HCT116 (cell line): ENCODE measurements at regions not wholly inside any gene's neighbourhood (a gene's known extent, or its start where the extent isn't known, plus 50 kb on each side); places are given as distances from the start of the nearest gene placed in this dataset.

Source experiments
- ATAC-seq: fragments of 200-7000 bp; cut with Tn5 transposase; 2 replicates; pipeline ENCODE4 v1.9.1; 2020; ENCODE audit warnings: mild to moderate bottlenecking, moderate library complexity
- BruUV-seq: library from RNA; stranded (reverse); fragments of 400-500 nt; replicated peaks from 2 replicates; lab custom pipeline; 2021; lab: Mats Ljungman, UMichigan
- CTCF ChIA-PET: fragments of 300-600 bp; sonication (Branson Sonifier 250); formaldehyde crosslinking; loops from one replicate; lab custom pipeline; 2021; ENCODE audit warnings: antibody characterized with exemption; lab: Charles Lee
- POLR2A ChIA-PET: fragments of 300-600, 350-600 bp; sonication (Branson Sonifier 250); formaldehyde crosslinking; loops from one replicate; lab custom pipeline; 2021; ENCODE audit warnings: antibody characterized with exemption; lab: Charles Lee
- RAD21 ChIA-PET, 2 experiments: fragments of 300-600 bp; sonication (Branson Sonifier 250); formaldehyde crosslinking; loops; one replicate each; lab custom pipeline; 2023; ENCODE audit warnings: low total read pairs in 2 of 2; ENCODE audit not compliant: uncharacterized antibody in 2 of 2, unreplicated experiment in 2 of 2, low non-redundant PET in 1 of 2; lab: Charles Lee
- DNase-seq: peaks from one replicate; pipeline ENCODE4 v3.0.0-alpha.2; 2010; ENCODE audit warnings: low read depth, low spot score
- H2AFZ ChIP-seq: fragments of 200-600 bp; shearing (Covaris generic), sonication (generic); 2 replicates; pipeline ENCODE4 v1.6.1; 2017; ENCODE audit warnings: low read depth, mixed run types, mixed read lengths, antibody characterized with exemption, low read length; ENCODE audit not compliant: poor library complexity, severe bottlenecking
- H3K27ac ChIP-seq: 2 replicates; pipeline ENCODE4 v1.5.1; 2012; ENCODE audit warnings: low read depth, low read length
- H3K27me3 ChIP-seq: fragments of 200-600 bp; sonication (generic); 2 replicates; pipeline ENCODE4 v1.6.1; 2016; ENCODE audit warnings: mixed run types, low read length, mixed read lengths; ENCODE audit not compliant: insufficient read depth
- H3K36me3 ChIP-seq, 2 experiments: fragments of 200-500 bp in 1 of 2; fragments of 200-600 bp in 1 of 2; sonication (Bioruptor generic) in 1 of 2; sonication (generic) in 1 of 2; 2 replicates each; pipeline versions ENCODE4 v1.5.1 to v1.6.1; 2014 to 2016; ENCODE audit warnings: low read length in 2 of 2, inconsistent platforms in 1 of 2, mixed read lengths in 1 of 2, mixed run types in 1 of 2; ENCODE audit not compliant: insufficient read depth in 2 of 2, control insufficient read depth in 1 of 2
- H3K4me1 ChIP-seq, 2 experiments: fragments of 200-600 bp in 1 of 2; sonication (generic) in 1 of 2; 2 replicates each; pipeline versions ENCODE4 v1.5.1 to v1.6.1; 2012 to 2017; ENCODE audit warnings: low read length in 2 of 2, inconsistent platforms in 1 of 2, mild to moderate bottlenecking in 1 of 2, mixed read lengths in 1 of 2, mixed run types in 1 of 2, moderate library complexity in 1 of 2; ENCODE audit not compliant: insufficient read depth in 2 of 2, control insufficient read depth in 1 of 2
- H3K4me2 ChIP-seq: fragments of 200-600 bp; sonication (generic); 2 replicates; pipeline ENCODE4 v1.6.1; 2017; ENCODE audit warnings: mixed run types, low read length, mixed read lengths
- H3K4me3 ChIP-seq, 2 experiments: fragments of 200-600 bp in 1 of 2; sonication (generic) in 1 of 2; replicated peaks in 1 of 2; 2 replicates each; pipeline ENCODE4 v1.5.1; 2011 to 2016; ENCODE audit warnings: low read length in 2 of 2, control low read depth in 1 of 2, low read depth in 1 of 2, mild to moderate bottlenecking in 1 of 2, mixed read lengths in 1 of 2, mixed run types in 1 of 2
- H3K79me2 ChIP-seq: fragments of 200-600 bp; sonication (generic); 2 replicates; pipeline ENCODE4 v1.6.1; 2017; ENCODE audit warnings: mild to moderate bottlenecking, mixed run types, low read length, moderate library complexity, mixed read lengths; ENCODE audit not compliant: insufficient read depth
- H3K9ac ChIP-seq: fragments of 200-600 bp; sonication (generic); 2 replicates; pipeline ENCODE4 v1.6.1; 2016; ENCODE audit warnings: low read length, mixed read lengths
- H3K9me2 ChIP-seq: fragments of 200-600 bp; sonication (generic), shearing (Covaris generic); 2 replicates; pipeline ENCODE4 v1.6.1; 2017; ENCODE audit warnings: mixed run types, mild to moderate bottlenecking, moderate library complexity; ENCODE audit not compliant: insufficient read depth
- H3K9me3 ChIP-seq, 2 experiments: fragments of 200-500 bp in 1 of 2; fragments of 200-600 bp in 1 of 2; sonication (Bioruptor generic) in 1 of 2; sonication (generic) in 1 of 2; 2 replicates each; pipeline ENCODE4 v1.6.1; 2014 to 2017; ENCODE audit warnings: low read length in 2 of 2, mixed read lengths in 2 of 2, inconsistent platforms in 1 of 2, low read depth in 1 of 2, mild to moderate bottlenecking in 1 of 2, mixed run types in 1 of 2, moderate library complexity in 1 of 2; ENCODE audit not compliant: control insufficient read depth in 1 of 2, insufficient read depth in 1 of 2
- H4K20me1 ChIP-seq: fragments of 200-600 bp; sonication (generic), shearing (Covaris generic); 2 replicates; pipeline ENCODE4 v1.6.1; 2017; ENCODE audit warnings: mixed run types, mild to moderate bottlenecking, moderate library complexity; ENCODE audit not compliant: insufficient read depth
- CBX3 ChIP-seq: IDR thresholded peaks from 2 replicates; pipeline ENCODE4 v1.6.1; 2012; ENCODE audit warnings: low read depth
- CEBPB ChIP-seq: IDR thresholded peaks from 2 replicates; pipeline ENCODE4 v1.6.1; 2012; ENCODE audit warnings: low read depth
- EGR1 ChIP-seq: IDR thresholded peaks from 2 replicates; pipeline ENCODE4 v1.6.1; 2012; ENCODE audit warnings: low read depth
- ELF1 ChIP-seq: IDR thresholded peaks from 2 replicates; pipeline ENCODE4 v1.6.1; 2012; ENCODE audit warnings: low read depth, borderline replicate concordance
- EZH2 ChIP-seq: fragments of 200-600 bp; sonication (generic); IDR thresholded peaks from 2 replicates; pipeline ENCODE4 v1.6.1; 2017; ENCODE audit warnings: antibody characterized with exemption, mixed run types
- JUND ChIP-seq: IDR thresholded peaks from 2 replicates; pipeline ENCODE4 v1.6.1; 2012
- POLR2AphosphoS5 ChIP-seq: IDR thresholded peaks from 2 replicates; pipeline ENCODE4 v1.6.1; 2011; ENCODE audit warnings: mild to moderate bottlenecking, low read depth, low read length, moderate library complexity
- SRF ChIP-seq: IDR thresholded peaks from 2 replicates; pipeline ENCODE4 v1.6.1; 2012; ENCODE audit warnings: low read depth
- YY1 ChIP-seq: IDR thresholded peaks from 2 replicates; pipeline ENCODE4 v1.6.1; 2011; ENCODE audit warnings: low read length, low read depth, moderate library complexity, mild to moderate bottlenecking; ENCODE audit not compliant: insufficient replicate concordance; ENCODE audit errors: extremely low read depth
- ZFX ChIP-seq: fragments of 450-650 bp; IDR thresholded peaks from 2 replicates; pipeline ENCODE4 v1.6.1; 2017
- intact Hi-C: fragments of 100-400 bp; cut with micrococcal nuclease; formaldehyde crosslinking; loops from 2 replicates; pipeline ENCODE4 v1.10.0; 2022
- TF ChIP-seq, protein P1 (sequence below): IDR thresholded peaks from 2 replicates; pipeline ENCODE4 v1.6.1; 2011; ENCODE audit warnings: mild to moderate bottlenecking, low read length, moderate library complexity; ENCODE audit not compliant: insufficient replicate concordance; ENCODE audit errors: extremely low read depth
- TF ChIP-seq, protein P2 (sequence below), 3 experiments: fragments of 200-600 bp in 1 of 3; sonication (generic) in 1 of 3; IDR thresholded peaks in 2 of 3; conservative IDR thresholded peaks in 1 of 3; 2 replicates each; pipeline ENCODE4 v1.5.1; 2012 to 2017; ENCODE audit warnings: low read depth in 2 of 3, low read length in 2 of 3, antibody characterized with exemption in 1 of 3, borderline replicate concordance in 1 of 3, control low read depth in 1 of 3, mild to moderate bottlenecking in 1 of 3, mixed read lengths in 1 of 3, mixed run types in 1 of 3, moderate library complexity in 1 of 3; ENCODE audit not compliant: insufficient read depth in 1 of 3
- TF ChIP-seq, protein P3 (sequence below): IDR thresholded peaks from 2 replicates; pipeline ENCODE4 v1.6.1; 2012; ENCODE audit warnings: low read depth

DNA sequence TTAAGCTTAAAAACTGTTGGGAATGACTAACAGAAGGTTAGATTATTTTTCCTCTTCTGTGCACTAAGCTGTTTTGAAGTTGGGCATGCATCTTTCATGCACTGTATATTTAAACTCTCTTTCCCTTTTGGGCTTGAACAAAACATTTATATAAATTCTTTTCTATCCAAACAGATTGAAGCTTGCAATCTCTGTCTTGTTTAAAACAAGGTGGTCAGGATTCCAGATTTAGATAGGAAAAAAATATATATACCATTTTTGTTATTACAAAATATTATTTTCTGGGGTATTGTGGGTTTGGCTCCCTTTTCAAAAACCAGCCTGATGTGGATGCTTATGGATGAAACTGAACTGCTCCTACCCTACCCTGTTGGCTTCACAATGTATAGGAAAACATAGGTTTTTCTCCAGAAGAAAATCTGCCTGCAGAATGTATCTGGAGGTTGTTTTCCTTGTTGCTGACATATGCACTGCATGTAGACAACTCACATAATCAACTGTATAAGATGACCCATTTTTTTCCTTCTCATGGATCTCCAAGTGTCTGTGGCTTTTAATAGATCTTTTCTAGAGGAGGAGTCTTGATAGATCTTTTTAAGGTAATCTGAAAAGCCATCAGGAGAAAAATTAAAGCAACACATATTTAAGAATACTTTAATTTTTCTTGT, 146.3 kb downstream of the PRL start (continued):
- TF ChIP-seq, protein P1, sequence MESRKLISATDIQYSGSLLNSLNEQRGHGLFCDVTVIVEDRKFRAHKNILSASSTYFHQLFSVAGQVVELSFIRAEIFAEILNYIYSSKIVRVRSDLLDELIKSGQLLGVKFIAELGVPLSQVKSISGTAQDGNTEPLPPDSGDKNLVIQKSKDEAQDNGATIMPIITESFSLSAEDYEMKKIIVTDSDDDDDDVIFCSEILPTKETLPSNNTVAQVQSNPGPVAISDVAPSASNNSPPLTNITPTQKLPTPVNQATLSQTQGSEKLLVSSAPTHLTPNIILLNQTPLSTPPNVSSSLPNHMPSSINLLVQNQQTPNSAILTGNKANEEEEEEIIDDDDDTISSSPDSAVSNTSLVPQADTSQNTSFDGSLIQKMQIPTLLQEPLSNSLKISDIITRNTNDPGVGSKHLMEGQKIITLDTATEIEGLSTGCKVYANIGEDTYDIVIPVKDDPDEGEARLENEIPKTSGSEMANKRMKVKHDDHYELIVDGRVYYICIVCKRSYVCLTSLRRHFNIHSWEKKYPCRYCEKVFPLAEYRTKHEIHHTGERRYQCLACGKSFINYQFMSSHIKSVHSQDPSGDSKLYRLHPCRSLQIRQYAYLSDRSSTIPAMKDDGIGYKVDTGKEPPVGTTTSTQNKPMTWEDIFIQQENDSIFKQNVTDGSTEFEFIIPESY, result no peak
- no peak for TF ChIP-seq CBX3

DNA sequence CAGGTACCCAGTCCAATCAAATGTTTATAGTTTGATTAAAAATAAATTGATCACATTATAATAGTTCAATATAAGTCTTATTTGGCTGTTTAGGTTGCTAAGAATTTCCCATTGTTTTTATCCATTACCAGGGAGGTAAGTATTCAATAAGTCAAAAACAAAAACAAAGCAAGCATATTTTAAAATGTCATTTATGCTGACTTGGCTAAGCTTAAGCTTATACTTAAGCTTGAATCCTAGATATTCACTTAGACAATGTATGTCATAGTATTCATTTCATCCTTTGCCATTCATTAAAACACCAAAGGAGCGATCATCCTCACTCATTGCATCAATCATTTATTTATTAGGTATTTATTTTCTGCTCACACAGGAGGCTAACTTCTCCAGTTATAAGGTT, 144.9 kb downstream of the PRL start:
- Histone ChIP-seq H4K20me1 (no peaks in the 10 kb centered on the region), H3K9me2 (no peaks in the 10 kb centered on the region), H2AFZ (no peak overlapping the region), H3K79me2 (no peaks in the 10 kb centered on the region), H3K9ac (no peak overlapping the region), H3K36me3 (no peaks in the 10 kb centered on the region), H3K27ac (no peak overlapping the region), H3K27me3 (no peaks in the 10 kb centered on the region; the same call in 1 of the 2 replicates), H3K4me1 (no peaks in the 10 kb centered on the region), H3K4me2 (no peak overlapping the region), H3K9me3 (no peaks in the 10 kb centered on the region), H3K4me3 (no peak overlapping the region)
- DNase-seq (no peak), ATAC-seq (no peak)
- no TSS peak for BruUV-seq
- TF ChIP-seq POLR2AphosphoS5 (no peak), CBX3 (no peak), SRF (no peak), CEBPB (no peak), EZH2 (no peak), YY1 (no peak), ELF1 (no peak), JUND (no peak), EGR1 (no peak), ZFX (no peak)
- TF ChIP-seq, protein P1, result no peak
- TF ChIP-seq, protein P2, sequence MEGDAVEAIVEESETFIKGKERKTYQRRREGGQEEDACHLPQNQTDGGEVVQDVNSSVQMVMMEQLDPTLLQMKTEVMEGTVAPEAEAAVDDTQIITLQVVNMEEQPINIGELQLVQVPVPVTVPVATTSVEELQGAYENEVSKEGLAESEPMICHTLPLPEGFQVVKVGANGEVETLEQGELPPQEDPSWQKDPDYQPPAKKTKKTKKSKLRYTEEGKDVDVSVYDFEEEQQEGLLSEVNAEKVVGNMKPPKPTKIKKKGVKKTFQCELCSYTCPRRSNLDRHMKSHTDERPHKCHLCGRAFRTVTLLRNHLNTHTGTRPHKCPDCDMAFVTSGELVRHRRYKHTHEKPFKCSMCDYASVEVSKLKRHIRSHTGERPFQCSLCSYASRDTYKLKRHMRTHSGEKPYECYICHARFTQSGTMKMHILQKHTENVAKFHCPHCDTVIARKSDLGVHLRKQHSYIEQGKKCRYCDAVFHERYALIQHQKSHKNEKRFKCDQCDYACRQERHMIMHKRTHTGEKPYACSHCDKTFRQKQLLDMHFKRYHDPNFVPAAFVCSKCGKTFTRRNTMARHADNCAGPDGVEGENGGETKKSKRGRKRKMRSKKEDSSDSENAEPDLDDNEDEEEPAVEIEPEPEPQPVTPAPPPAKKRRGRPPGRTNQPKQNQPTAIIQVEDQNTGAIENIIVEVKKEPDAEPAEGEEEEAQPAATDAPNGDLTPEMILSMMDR (IDR thresholded peaks at IDR 0.05 in 2 of 3, conservative IDR thresholded peaks at IDR 0.05 in 1 of 3; ENCODE audit: borderline replicate concordance in 1 of 3, insufficient read depth in 1 of 3, low read depth in 2 of 3, low read length in 2 of 3), result no peak
- TF ChIP-seq, protein P3, sequence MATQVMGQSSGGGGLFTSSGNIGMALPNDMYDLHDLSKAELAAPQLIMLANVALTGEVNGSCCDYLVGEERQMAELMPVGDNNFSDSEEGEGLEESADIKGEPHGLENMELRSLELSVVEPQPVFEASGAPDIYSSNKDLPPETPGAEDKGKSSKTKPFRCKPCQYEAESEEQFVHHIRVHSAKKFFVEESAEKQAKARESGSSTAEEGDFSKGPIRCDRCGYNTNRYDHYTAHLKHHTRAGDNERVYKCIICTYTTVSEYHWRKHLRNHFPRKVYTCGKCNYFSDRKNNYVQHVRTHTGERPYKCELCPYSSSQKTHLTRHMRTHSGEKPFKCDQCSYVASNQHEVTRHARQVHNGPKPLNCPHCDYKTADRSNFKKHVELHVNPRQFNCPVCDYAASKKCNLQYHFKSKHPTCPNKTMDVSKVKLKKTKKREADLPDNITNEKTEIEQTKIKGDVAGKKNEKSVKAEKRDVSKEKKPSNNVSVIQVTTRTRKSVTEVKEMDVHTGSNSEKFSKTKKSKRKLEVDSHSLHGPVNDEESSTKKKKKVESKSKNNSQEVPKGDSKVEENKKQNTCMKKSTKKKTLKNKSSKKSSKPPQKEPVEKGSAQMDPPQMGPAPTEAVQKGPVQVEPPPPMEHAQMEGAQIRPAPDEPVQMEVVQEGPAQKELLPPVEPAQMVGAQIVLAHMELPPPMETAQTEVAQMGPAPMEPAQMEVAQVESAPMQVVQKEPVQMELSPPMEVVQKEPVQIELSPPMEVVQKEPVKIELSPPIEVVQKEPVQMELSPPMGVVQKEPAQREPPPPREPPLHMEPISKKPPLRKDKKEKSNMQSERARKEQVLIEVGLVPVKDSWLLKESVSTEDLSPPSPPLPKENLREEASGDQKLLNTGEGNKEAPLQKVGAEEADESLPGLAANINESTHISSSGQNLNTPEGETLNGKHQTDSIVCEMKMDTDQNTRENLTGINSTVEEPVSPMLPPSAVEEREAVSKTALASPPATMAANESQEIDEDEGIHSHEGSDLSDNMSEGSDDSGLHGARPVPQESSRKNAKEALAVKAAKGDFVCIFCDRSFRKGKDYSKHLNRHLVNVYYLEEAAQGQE, result no peak
- CTCF ChIA-PET, result no interaction called here
- POLR2A ChIA-PET, result no interaction called here
- RAD21 ChIA-PET, result no interaction called here
- intact Hi-C loops, result no loop called here
